Effector memory CD8-positive, alpha-beta T cell (primary cell): ENCODE measurements at regions not wholly inside any gene's neighbourhood (a gene's known extent, or its start where the extent isn't known, plus 50 kb on each side); places are given as distances from the start of the nearest gene placed in this dataset.
"Not testable (repeated sequence)": the region's sequence is repeated elsewhere in the genome, so short reads cannot be mapped to it uniquely, and the experiment has no call there.

ENCODE experiments used
- ATAC-seq: fragments of 150-1000 bp; cut with Tn5 transposase; replicated peaks from 2 replicates; pipeline ENCODE4 v1.10.0; 2021; ENCODE audit warnings: mild to moderate bottlenecking, moderate library complexity
- DNase-seq, 3 experiments: peaks; one replicate each; pipeline ENCODE4 v3.0.0; 2021
- H3K27ac Mint-ChIP-seq, 2 donors: one replicate each; pipeline ENCODE4 v1.8.0; 2022; ENCODE audit warnings: mild to moderate bottlenecking in 2 of 2, mixed read lengths in 2 of 2, moderate library complexity in 2 of 2
- H3K27me3 Mint-ChIP-seq, 2 donors: one replicate each; pipeline ENCODE4 v1.8.0; 2022; ENCODE audit warnings: mixed read lengths in 2 of 2
- H3K36me3 Mint-ChIP-seq: one replicate; pipeline ENCODE4 v1.8.0; 2022; ENCODE audit warnings: mild to moderate bottlenecking, moderate library complexity, mixed read lengths; ENCODE audit not compliant: insufficient read depth
- H3K4me1 Mint-ChIP-seq, 2 donors: one replicate each; pipeline ENCODE4 v1.8.0; 2022; ENCODE audit warnings: low read depth in 2 of 2, mixed read lengths in 2 of 2
- H3K4me3 Mint-ChIP-seq, 2 donors: one replicate each; pipeline ENCODE4 v1.8.0; 2022; ENCODE audit warnings: mild to moderate bottlenecking in 2 of 2, mixed read lengths in 2 of 2, moderate library complexity in 2 of 2
- H3K9me3 Mint-ChIP-seq, 2 donors: one replicate each; pipeline ENCODE4 v1.8.0; 2022; ENCODE audit warnings: mixed read lengths in 2 of 2

- DNase-seq (peak in 1 of 3 experiments; percentile 17), ATAC-seq (no peak)
- Mint-ChIP-seq H3K4me1 (peaks cover 0 to 3% of the 10 kb centered on the region in 2 donors), H3K36me3 (no peaks in the 10 kb centered on the region), H3K9me3 (no peaks in the 10 kb centered on the region), H3K27ac (no peak overlapping the region), H3K27me3 (no peaks in the 10 kb centered on the region), H3K4me3 (no peak overlapping the region)
These were observed 82.9 kb downstream of the LAS1L start for GRCh38 chrX:65451663-65452062.

DNA sequence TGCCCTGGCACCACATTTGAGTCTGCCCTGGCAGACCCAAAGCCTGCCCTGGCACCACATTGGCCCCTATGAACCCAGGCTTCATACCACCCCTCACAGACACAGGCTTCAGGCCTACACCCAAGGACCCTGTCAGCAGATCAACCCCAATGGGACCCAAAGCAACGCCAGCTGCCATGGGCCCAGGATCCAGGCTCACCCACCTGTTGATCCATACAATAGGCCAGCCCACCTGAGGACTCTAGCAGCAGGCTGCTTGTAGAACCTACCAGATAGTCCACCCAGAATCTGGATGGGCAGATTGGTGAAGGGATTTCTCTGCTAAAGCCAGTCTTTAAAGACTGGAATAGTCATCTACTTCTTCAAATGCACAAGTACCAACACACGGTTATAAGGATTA is 114.4 kb downstream of the LAS1L start:
- DNase-seq (no peak), ATAC-seq (no peak)
- Mint-ChIP-seq H3K9me3 (no peaks in the 10 kb centered on the region), H3K27me3 (no peaks in the 10 kb centered on the region), H3K36me3 (no peaks in the 10 kb centered on the region), H3K4me3 (no peak overlapping the region), H3K27ac (no peak overlapping the region), H3K4me1 (no peaks in the 10 kb centered on the region)

GRCh38 chrX:65407662-65408061 is 126.9 kb downstream of the LAS1L start:
- peaks cover 29 to 33% of the 10 kb centered on the region in 2 donors for H3K27me3 Mint-ChIP-seq
- ATAC-seq, result not testable (repeated sequence)

DNA sequence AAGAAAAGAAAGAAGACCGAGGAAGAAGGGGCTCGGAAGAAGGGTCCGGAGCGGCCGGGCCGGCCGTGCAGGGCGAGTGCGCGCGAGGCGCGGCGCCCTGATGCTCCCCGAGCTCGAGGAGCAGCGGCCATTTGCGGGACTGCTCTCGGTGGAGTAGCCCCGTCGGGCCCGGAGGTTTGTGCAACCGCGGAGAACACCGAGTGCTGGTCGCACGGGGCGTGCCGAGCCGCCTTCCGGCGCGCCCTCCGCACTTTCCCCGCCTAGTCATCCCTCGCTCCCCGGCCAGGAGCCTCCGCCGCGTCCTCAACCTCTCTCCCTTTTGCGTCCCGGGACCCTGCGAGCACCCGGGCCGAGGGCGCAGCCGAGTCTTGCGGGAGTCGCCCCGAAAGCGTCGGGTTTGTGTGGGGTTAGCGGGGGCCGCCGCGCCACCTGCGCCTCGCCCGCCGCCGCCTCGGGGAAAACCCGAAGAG is 127.4 kb downstream of the LAS1L start:
- DNase-seq (no peak), ATAC-seq (no peak)
- H3K27ac Mint-ChIP-seq, result no peak overlapping the region
- peak overlapping the region; percentile 41 to 76 for H3K4me3 Mint-ChIP-seq
- peaks cover 29 to 35% of the 10 kb centered on the region in 2 donors for H3K27me3 Mint-ChIP-seq
- peaks cover 0 to 8% of the 10 kb centered on the region in 2 donors for H3K9me3 Mint-ChIP-seq
- peaks cover 3% of the 10 kb centered on the region for H3K36me3 Mint-ChIP-seq
- H3K4me1 Mint-ChIP-seq, result no peaks in the 10 kb centered on the region

More at GRCh38 chrX:65407662-65408061, 126.9 kb downstream of the LAS1L start:
- H3K27ac Mint-ChIP-seq, DNase-seq, H3K4me1 Mint-ChIP-seq, H3K36me3 Mint-ChIP-seq, H3K9me3 Mint-ChIP-seq, H3K4me3 Mint-ChIP-seq: not testable (repeated sequence)

DNA sequence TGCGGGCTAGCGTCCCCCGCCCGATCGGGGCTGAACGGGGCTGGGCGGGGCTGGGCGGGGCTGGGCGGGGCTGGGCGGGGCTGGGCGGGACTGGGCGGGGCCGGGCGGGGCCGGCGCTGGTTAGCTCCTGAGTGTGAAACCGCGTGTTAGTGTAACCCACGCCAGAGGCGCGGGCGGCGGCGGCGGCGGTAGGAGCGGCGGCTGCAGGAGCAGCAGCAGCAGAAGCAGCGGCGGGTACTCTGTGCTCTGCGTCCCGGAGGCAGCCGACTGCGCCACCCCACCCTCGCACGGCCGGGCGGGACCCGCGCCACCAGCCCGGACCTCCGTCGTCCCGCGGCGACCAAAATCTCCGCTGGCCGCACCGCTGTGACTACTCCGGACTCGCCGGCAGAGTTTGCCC is 128.1 kb downstream of the LAS1L start:
- no peak for ATAC-seq
- Mint-ChIP-seq H3K27me3 (peaks cover 29 to 35% of the 10 kb centered on the region in 2 donors), H3K36me3 (peaks cover 4% of the 10 kb centered on the region), H3K9me3 (peaks cover 0 to 8% of the 10 kb centered on the region in 2 donors), H3K4me3 (peak overlapping the region; percentile 50 to 76), H3K27ac (no peak overlapping the region), H3K4me1 (no peaks in the 10 kb centered on the region)
- DNase-seq, result no peak

GRCh38 chrX:65392284-65392683 is 142.3 kb downstream of the LAS1L start:
- Mint-ChIP-seq H3K4me1 (no peaks in the 10 kb centered on the region), H3K27ac (no peak overlapping the region), H3K9me3 (peaks cover 2 to 7% of the 10 kb centered on the region in 2 donors), H3K27me3 (no peaks in the 10 kb centered on the region), H3K36me3 (no peaks in the 10 kb centered on the region), H3K4me3 (no peak overlapping the region)
- ATAC-seq (no peak), DNase-seq (no peak)

GRCh38 chrX:65389120-65389519 is 145.5 kb downstream of the LAS1L start:
- not testable (repeated sequence) for H3K4me1 Mint-ChIP-seq, H3K27ac Mint-ChIP-seq, ATAC-seq, H3K36me3 Mint-ChIP-seq, DNase-seq, H3K9me3 Mint-ChIP-seq, H3K4me3 Mint-ChIP-seq, H3K27me3 Mint-ChIP-seq
